PC-3 (cell line): ENCODE measurements at regions not wholly inside any gene's neighbourhood (a gene's known extent, or its start where the extent isn't known, plus 50 kb on each side); places are given as distances from the start of the nearest gene placed in this dataset.

Experiments used
- ATAC-seq: fragments of 200-7000 bp; cut with Tn5 transposase; 2 replicates; pipeline ENCODE4 v1.9.1; 2020; ENCODE audit warnings: mild to moderate bottlenecking, moderate library complexity
- BruUV-seq: library from RNA; stranded (reverse); fragments of 400-500 nt; replicated peaks from 2 replicates; lab custom pipeline; 2021; lab: Mats Ljungman, UMichigan
- CTCF ChIA-PET: fragments of 300-600 bp; sonication (Branson Sonifier 250); formaldehyde crosslinking; loops from one replicate; lab custom pipeline; 2022; ENCODE audit warnings: antibody characterized with exemption; lab: Charles Lee
- POLR2A ChIA-PET: fragments of 300-600 bp; sonication (Branson Sonifier 250); formaldehyde crosslinking; loops from one replicate; lab custom pipeline; 2022; ENCODE audit warnings: antibody characterized with exemption; ENCODE audit not compliant: unreplicated experiment; lab: Charles Lee
- DNase-seq: peaks from one replicate; pipeline ENCODE4 v3.0.0-alpha.2; 2015
- H2AFZ ChIP-seq: fragments of 300-600 bp; sonication (generic); 2 replicates; pipeline ENCODE4 v1.6.0; 2016; ENCODE audit warnings: antibody characterized with exemption, low read length
- H3F3A ChIP-seq: fragments of 300-600 bp; sonication (generic); one replicate; pipeline ENCODE4 v1.6.0; 2017; ENCODE audit warnings: antibody characterized with exemption, low read length, control low read depth, mild to moderate bottlenecking; ENCODE audit not compliant: unreplicated experiment
- H3K27ac ChIP-seq: fragments of 300-600 bp; sonication (generic); 2 replicates; pipeline ENCODE4 v1.5.1; 2016; ENCODE audit warnings: mild to moderate bottlenecking, low read length
- H3K27me3 ChIP-seq: fragments of 300-600 bp; sonication (generic); 2 replicates; pipeline ENCODE4 v1.6.1; 2016; ENCODE audit warnings: low read length, mixed read lengths
- H3K36me3 ChIP-seq: fragments of 300-600 bp; sonication (generic); 2 replicates; pipeline ENCODE4 v1.6.1; 2016; ENCODE audit warnings: low read depth, mixed run types, low read length, mixed read lengths
- H3K4me1 ChIP-seq: fragments of 300-600 bp; sonication (generic); 2 replicates; pipeline ENCODE4 v1.5.1; 2016; ENCODE audit warnings: low read length; ENCODE audit not compliant: insufficient read depth
- H3K4me2 ChIP-seq: fragments of 300-600 bp; sonication (generic); 2 replicates; pipeline ENCODE4 v1.6.0; 2016; ENCODE audit warnings: low read length
- H3K4me3 ChIP-seq: fragments of 300-600 bp; sonication (generic); 2 replicates; pipeline ENCODE4 v1.5.1; 2016; ENCODE audit warnings: mild to moderate bottlenecking, low read length, mixed read lengths
- H3K79me2 ChIP-seq: fragments of 300-600 bp; sonication (generic); 2 replicates; pipeline ENCODE4 v1.6.1; 2017; ENCODE audit warnings: low read length, mixed read lengths
- H3K9ac ChIP-seq: fragments of 300-600 bp; sonication (generic); 2 replicates; pipeline ENCODE4 v1.6.0; 2016; ENCODE audit warnings: mild to moderate bottlenecking, low read length
- H3K9me2 ChIP-seq: fragments of 300-600 bp; sonication (generic); replicated peaks from 2 replicates; pipeline ENCODE4 v1.6.1; 2016; ENCODE audit warnings: mixed run types, low read length, mixed read lengths
- H3K9me3 ChIP-seq: fragments of 300-600 bp; sonication (generic); 2 replicates; pipeline ENCODE4 v1.6.1; 2016; ENCODE audit warnings: low read length, mixed read lengths
- H4K20me1 ChIP-seq: fragments of 300-600 bp; sonication (generic); 2 replicates; pipeline ENCODE4 v1.6.1; 2016; ENCODE audit warnings: low read length, mixed read lengths
- CTCF ChIP-seq: fragments of 300-600 bp; sonication (generic); conservative IDR thresholded peaks from 2 replicates; pipeline ENCODE4 v1.5.1; 2017; ENCODE audit warnings: antibody characterized with exemption, low read depth, mild to moderate bottlenecking, low read length
- EZH2 ChIP-seq: fragments of 300-600 bp; sonication (generic); IDR thresholded peaks from one replicate; pipeline ENCODE4 v1.6.1; 2017; ENCODE audit warnings: antibody characterized with exemption, mild to moderate bottlenecking, low read length; ENCODE audit not compliant: unreplicated experiment
- EZH2phosphoT487 ChIP-seq: fragments of 300-600 bp; sonication (generic); IDR thresholded peaks from 2 replicates; pipeline ENCODE4 v1.6.1; 2018; ENCODE audit warnings: mild to moderate bottlenecking, antibody characterized with exemption, low read length, borderline replicate concordance
- intact Hi-C: fragments of 100-400 bp; cut with micrococcal nuclease; formaldehyde crosslinking; loops from 2 replicates; pipeline ENCODE4 v1.9.0; 2023

DNA sequence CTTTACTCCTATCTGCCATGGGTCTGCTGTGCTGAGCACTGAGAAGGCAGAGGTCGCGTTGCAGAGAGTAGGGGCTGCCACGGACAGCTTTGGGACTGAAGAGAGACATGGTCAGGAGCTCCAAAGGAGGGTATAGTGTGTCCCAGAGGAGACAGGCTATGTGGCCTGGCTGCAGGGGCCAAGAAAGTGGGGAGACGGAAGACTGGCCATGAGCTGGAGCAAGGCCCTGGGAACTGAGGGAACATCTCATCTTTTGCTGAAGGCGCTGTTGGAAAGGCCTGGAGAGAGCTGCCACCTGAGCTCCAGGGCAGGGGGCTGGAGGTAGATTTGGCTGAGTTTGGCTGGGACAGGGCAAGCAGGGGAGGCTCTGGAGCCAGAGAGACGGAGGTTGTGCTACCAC, 55.8 kb upstream of the AJAP1 start:
- Histone ChIP-seq H3K79me2 (no peaks in the 10 kb centered on the region), H3K27me3 (peaks cover 64% of the 10 kb centered on the region), H3F3A (no peaks in the 10 kb centered on the region), H3K4me2 (no peak overlapping the region), H3K9me3 (no peaks in the 10 kb centered on the region), H3K27ac (no peak overlapping the region), H3K36me3 (no peaks in the 10 kb centered on the region), H3K4me1 (no peaks in the 10 kb centered on the region), H3K9ac (no peak overlapping the region), H3K9me2 (no peaks in the 10 kb centered on the region), H2AFZ (no peak overlapping the region), H4K20me1 (no peaks in the 10 kb centered on the region), H3K4me3 (no peak overlapping the region)
- intact Hi-C loops: no loop called here
- DNase-seq: no peak
- BruUV-seq: no TSS peak
- ChIA-PET CTCF (no interaction called here), POLR2A (no interaction called here)
- ATAC-seq: no peak
- TF ChIP-seq EZH2phosphoT487 (no peak), EZH2 (no peak), CTCF (no peak)

GRCh38 chr1:4599521-4599920, 54.9 kb upstream of the AJAP1 start:
- POLR2A ChIA-PET: no interaction called here
- no peak overlapping the region for H3K27ac ChIP-seq
- no peaks in the 10 kb centered on the region for H3K36me3 ChIP-seq
- no peaks in the 10 kb centered on the region for H3K9me3 ChIP-seq
- no peaks in the 10 kb centered on the region for H3F3A ChIP-seq
- no peak for DNase-seq
- BruUV-seq: no TSS peak
- H2AFZ ChIP-seq: no peak overlapping the region
- no peak for ATAC-seq
- H3K9me2 ChIP-seq: no peaks in the 10 kb centered on the region
- H3K4me3 ChIP-seq: no peak overlapping the region
- H3K4me2 ChIP-seq: no peak overlapping the region
- intact Hi-C loops: no loop called here
- H4K20me1 ChIP-seq: no peaks in the 10 kb centered on the region
- H3K9ac ChIP-seq: no peak overlapping the region
- CTCF ChIA-PET: no interaction called here
- TF ChIP-seq EZH2 (no peak), EZH2phosphoT487 (no peak), CTCF (no peak)
- no peaks in the 10 kb centered on the region for H3K79me2 ChIP-seq
- no peaks in the 10 kb centered on the region for H3K4me1 ChIP-seq
- H3K27me3 ChIP-seq: peaks cover 67% of the 10 kb centered on the region

DNA sequence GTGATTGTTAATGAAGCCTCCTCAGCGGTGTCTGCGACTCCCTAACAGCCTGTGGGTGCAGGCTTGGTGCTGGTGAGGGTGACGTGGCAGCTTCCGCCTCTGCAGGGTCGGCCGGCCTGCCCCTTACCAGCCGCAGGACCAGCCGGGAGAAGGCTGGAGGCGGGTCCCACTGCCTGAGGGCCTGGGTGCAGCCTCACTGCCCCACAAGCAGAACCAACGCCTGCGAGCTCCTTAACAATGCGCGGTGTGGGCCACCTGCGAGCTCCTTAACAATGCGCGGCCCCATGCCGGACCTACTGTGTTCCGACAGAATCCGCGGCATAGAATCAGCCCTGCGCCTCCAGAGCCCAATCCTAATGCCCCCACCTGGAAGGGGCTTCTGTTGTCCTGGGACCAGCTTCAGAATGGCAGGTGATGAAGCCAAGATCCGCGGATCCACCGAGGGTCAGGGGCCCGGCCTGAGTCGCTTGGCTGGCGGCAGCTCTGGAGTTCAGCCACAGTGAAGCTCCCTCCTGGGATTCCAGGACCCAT, 54.4 kb upstream of the AJAP1 start:
- CTCF ChIA-PET: no interaction called here
- no peak overlapping the region for H3K27ac ChIP-seq
- no peak overlapping the region for H3K4me2 ChIP-seq
- ATAC-seq: no peak
- H3K4me3 ChIP-seq: no peak overlapping the region
- no peak overlapping the region for H3K9ac ChIP-seq
- no peaks in the 10 kb centered on the region for H3K36me3 ChIP-seq
- H3K9me3 ChIP-seq: no peaks in the 10 kb centered on the region
- H2AFZ ChIP-seq: no peak overlapping the region
- POLR2A ChIA-PET: no interaction called here
- no peaks in the 10 kb centered on the region for H4K20me1 ChIP-seq
- TF ChIP-seq CTCF (no peak), EZH2 (no peak), EZH2phosphoT487 (no peak)
- no TSS peak for BruUV-seq
- H3K4me1 ChIP-seq: no peaks in the 10 kb centered on the region
- H3K9me2 ChIP-seq: no peaks in the 10 kb centered on the region
- H3K27me3 ChIP-seq: peaks cover 67% of the 10 kb centered on the region
- intact Hi-C loops: no loop called here
- H3K79me2 ChIP-seq: no peaks in the 10 kb centered on the region
- no peaks in the 10 kb centered on the region for H3F3A ChIP-seq
- DNase-seq: no peak
